Esophagus squamous epithelium (tissue), 5 donors: ENCODE measurements at regions not wholly inside any gene's neighbourhood (a gene's known extent, or its start where the extent isn't known, plus 50 kb on each side); places are given as distances from the start of the nearest gene placed in this dataset.

Source experiments
- DNase-seq: peaks from one replicate; lab custom pipeline; 2025; lab: John Stamatoyannopoulos, UW
- H3K27ac ChIP-seq, 4 donors: fragments of 200-600 bp; sonication (generic); one replicate each; pipeline ENCODE4 v1.5.1; 2016 to 2019; ENCODE audit warnings: mild to moderate bottlenecking in 1 of 4
- H3K27me3 ChIP-seq, 4 donors: fragments of 200-600 bp; sonication (generic); 1 replicate in 3 of 4; 2 replicates in 1 of 4; pipeline versions ENCODE4 v1.5.1 to v1.6.0; 2017 to 2021; ENCODE audit warnings: antibody characterized with exemption in 1 of 4
- H3K36me3 ChIP-seq, 3 donors: fragments of 200-600 bp; sonication (generic); one replicate each; pipeline ENCODE4 v1.5.1; 2016 to 2019
- H3K4me1 ChIP-seq, 3 donors: fragments of 200-600 bp; sonication (generic); one replicate each; pipeline ENCODE4 v1.5.1; 2017 to 2019
- H3K4me3 ChIP-seq, 4 donors: fragments of 200-600 bp; sonication (generic); 1 replicate in 3 of 4; 2 replicates in 1 of 4; pipeline ENCODE4 v1.5.1; 2016 to 2019; ENCODE audit warnings: mild to moderate bottlenecking in 2 of 4, moderate library complexity in 1 of 4
- H3K9me3 ChIP-seq, 3 donors: fragments of 200-600 bp; sonication (generic); one replicate each; pipeline ENCODE4 v1.5.1; 2016 to 2019
- CTCF ChIP-seq, 6 experiments: fragments of 450-650 bp in 4 of 6; fragments of 200-600 bp in 2 of 6; sonication (generic) in 2 of 6; IDR thresholded peaks; one replicate each; pipeline ENCODE4 v1.5.1; 2016 to 2019; ENCODE audit warnings: antibody characterized with exemption in 6 of 6, mild to moderate bottlenecking in 4 of 6, moderate library complexity in 4 of 6
- POLR2A ChIP-seq, 4 donors: fragments of 450-650 bp; IDR thresholded peaks; one replicate each; pipeline ENCODE4 v1.6.1; 2017; ENCODE audit warnings: antibody characterized with exemption in 4 of 4, mild to moderate bottlenecking in 4 of 4, moderate library complexity in 3 of 4
- WGBS, 2 donors: methylation state at CpG; one replicate each; pipeline ENCODE4 v1.1.5; 2018; 5-methylcytosine and 5-hydroxymethylcytosine counted together
- intact Hi-C: fragments of 100-400 bp; cut with DNase I; formaldehyde crosslinking; loops from one replicate; pipeline ENCODE4 v1.15.0; 2022
- donor health status: DM: yes; HTN: yes; CAD: no.

- Histone ChIP-seq H3K36me3 (no peaks in the 10 kb centered on the region), H3K27ac (no peak overlapping the region), H3K4me3 (no peak overlapping the region), H3K27me3 (no peaks in the 10 kb centered on the region), H3K4me1 (no peaks in the 10 kb centered on the region), H3K9me3 (no peaks in the 10 kb centered on the region)
- TF ChIP-seq POLR2A (IDR thresholded peaks at IDR 0.05) = no peak
- no peak for TF ChIP-seq CTCF (IDR thresholded peaks at IDR 0.05)
- DNase-seq = no peak
- intact Hi-C loops = no loop called here
- 28 to 34% methylated on average over 2 of the region's 2 CpGs for WGBS, 2 donors
Observed at GRCh38 chr2:14189929-14190328, 442.6 kb upstream of the LRATD1 start.

GRCh38 chr2:14194233-14194632 is 438.3 kb upstream of the LRATD1 start:
- no peak for TF ChIP-seq POLR2A (IDR thresholded peaks at IDR 0.05)
- no peak for TF ChIP-seq CTCF (IDR thresholded peaks at IDR 0.05)
- H3K4me1 ChIP-seq = no peaks in the 10 kb centered on the region
- H3K4me3 ChIP-seq = no peak overlapping the region
- intact Hi-C loops = no loop called here
- H3K9me3 ChIP-seq = no peaks in the 10 kb centered on the region
- H3K27ac ChIP-seq = no peak overlapping the region
- H3K27me3 ChIP-seq = no peaks in the 10 kb centered on the region
- DNase-seq = no peak
- no peaks in the 10 kb centered on the region for H3K36me3 ChIP-seq
- WGBS, 2 donors = 79 to 100% methylated on average over 1 of the region's 1 CpG

GRCh38 chr2:14197293-14197692 is 435.2 kb upstream of the LRATD1 start:
- no peaks in the 10 kb centered on the region for H3K9me3 ChIP-seq
- H3K4me3 ChIP-seq = no peak overlapping the region
- WGBS, 2 donors = 50 to 53% methylated on average over 2 of the region's 2 CpGs

DNA sequence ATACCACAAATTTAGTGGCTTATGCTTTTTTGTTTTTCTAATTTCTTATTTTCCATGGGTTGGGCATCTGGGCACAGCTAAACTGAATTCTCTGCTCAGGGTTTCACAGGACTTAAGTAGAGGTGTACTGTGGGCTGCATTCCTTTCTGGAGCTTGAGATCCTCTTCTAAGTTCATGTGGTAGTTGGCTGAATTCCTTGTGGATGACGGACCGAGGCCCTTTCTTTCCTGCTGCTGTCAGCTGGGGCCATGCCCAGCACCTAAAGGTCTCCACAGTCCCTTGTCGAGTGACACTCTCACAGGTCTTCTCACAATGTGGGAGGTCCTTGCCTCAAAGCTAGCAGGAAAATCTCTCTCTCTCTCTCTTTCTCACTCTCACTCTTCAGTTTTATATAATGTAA is 433.5 kb upstream of the LRATD1 start:
- H3K4me1 ChIP-seq = no peaks in the 10 kb centered on the region
- 66 to 81% methylated on average over 3 of the region's 3 CpGs for WGBS, 2 donors
- no peak for TF ChIP-seq CTCF (IDR thresholded peaks at IDR 0.05)
- TF ChIP-seq POLR2A (IDR thresholded peaks at IDR 0.05) = no peak
- no peak overlapping the region for H3K4me3 ChIP-seq
- H3K9me3 ChIP-seq = no peaks in the 10 kb centered on the region
- no peak for DNase-seq
- intact Hi-C loops = no loop called here
- H3K27me3 ChIP-seq = no peaks in the 10 kb centered on the region
- H3K27ac ChIP-seq = no peak overlapping the region
- H3K36me3 ChIP-seq = no peaks in the 10 kb centered on the region

More at GRCh38 chr2:14197293-14197692, 435.2 kb upstream of the LRATD1 start:
- intact Hi-C loops = no loop called here
- no peak overlapping the region for H3K27ac ChIP-seq
- H3K36me3 ChIP-seq = no peaks in the 10 kb centered on the region
- no peak for DNase-seq
- no peaks in the 10 kb centered on the region for H3K4me1 ChIP-seq
- no peak for TF ChIP-seq CTCF (IDR thresholded peaks at IDR 0.05)
- no peak for TF ChIP-seq POLR2A (IDR thresholded peaks at IDR 0.05)
- no peaks in the 10 kb centered on the region for H3K27me3 ChIP-seq

DNA sequence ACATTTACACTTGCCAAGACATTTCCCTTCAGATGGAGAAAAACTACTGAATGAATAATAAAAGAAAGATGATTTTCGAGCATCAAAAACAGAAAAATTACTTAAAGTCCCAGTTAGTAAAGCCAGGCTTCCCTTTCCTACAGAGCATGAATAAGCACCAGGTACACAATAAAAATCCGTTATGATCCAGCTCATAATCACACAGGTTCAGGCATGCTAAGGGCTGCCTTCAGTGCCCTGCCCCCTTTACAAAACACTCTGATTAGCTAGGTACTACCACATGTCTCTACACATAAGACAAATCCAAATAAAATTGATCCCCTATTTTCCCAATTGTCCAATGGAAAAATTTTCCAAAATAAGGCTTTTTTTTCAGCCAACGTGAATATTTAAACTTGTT is 413.2 kb upstream of the LRATD1 start:
- TF ChIP-seq CTCF (IDR thresholded peaks at IDR 0.05) (no peak), POLR2A (IDR thresholded peaks at IDR 0.05) (no peak)
- intact Hi-C loops = no loop called here
- Histone ChIP-seq H3K9me3 (no peaks in the 10 kb centered on the region), H3K4me3 (no peak overlapping the region), H3K36me3 (no peaks in the 10 kb centered on the region), H3K27me3 (no peaks in the 10 kb centered on the region), H3K27ac (no peak overlapping the region), H3K4me1 (no peaks in the 10 kb centered on the region)
- WGBS, 2 donors = 32 to 43% methylated on average over 3 of the region's 3 CpGs
- no peak for DNase-seq
